B cell (primary cell): ENCODE measurements at regions not wholly inside any gene's neighbourhood (a gene's known extent, or its start where the extent isn't known, plus 50 kb on each side); places are given as distances from the start of the nearest gene placed in this dataset.

Source experiments
- EZH2 ChIP-seq: IDR thresholded peaks from 2 replicates; pipeline ENCODE4 v1.6.1; 2012; ENCODE audit warnings: borderline replicate concordance, low read depth, mild to moderate bottlenecking, moderate library complexity, low read length; ENCODE audit not compliant: insufficient read depth, poor library complexity, severe bottlenecking
- TF ChIP-seq, protein P1 (sequence below): fragments of 200-600 bp; IDR thresholded peaks from one replicate; pipeline ENCODE4 v1.8.0; 2022; ENCODE audit warnings: antibody characterized with exemption, mild to moderate bottlenecking

DNA sequence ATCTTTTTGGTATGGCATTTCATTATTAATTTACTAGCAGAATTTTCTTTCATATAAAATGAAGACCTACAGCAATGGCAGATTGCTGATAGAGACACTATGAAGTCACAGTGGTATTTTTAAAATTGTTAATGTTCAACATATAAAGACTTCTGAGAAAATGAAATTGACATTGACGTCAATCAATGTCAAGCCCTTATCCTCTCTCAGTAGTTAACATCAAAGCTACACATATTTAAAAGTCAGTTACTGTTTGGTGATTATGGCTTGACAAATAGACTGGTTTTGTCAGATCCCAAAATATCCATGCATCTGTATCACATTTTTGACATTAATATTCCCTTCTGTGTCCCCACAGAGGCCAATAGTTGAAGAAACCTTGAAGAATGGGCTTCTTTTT is 1069.1 kb upstream of the SEL1L start:
- TF ChIP-seq, protein P1, sequence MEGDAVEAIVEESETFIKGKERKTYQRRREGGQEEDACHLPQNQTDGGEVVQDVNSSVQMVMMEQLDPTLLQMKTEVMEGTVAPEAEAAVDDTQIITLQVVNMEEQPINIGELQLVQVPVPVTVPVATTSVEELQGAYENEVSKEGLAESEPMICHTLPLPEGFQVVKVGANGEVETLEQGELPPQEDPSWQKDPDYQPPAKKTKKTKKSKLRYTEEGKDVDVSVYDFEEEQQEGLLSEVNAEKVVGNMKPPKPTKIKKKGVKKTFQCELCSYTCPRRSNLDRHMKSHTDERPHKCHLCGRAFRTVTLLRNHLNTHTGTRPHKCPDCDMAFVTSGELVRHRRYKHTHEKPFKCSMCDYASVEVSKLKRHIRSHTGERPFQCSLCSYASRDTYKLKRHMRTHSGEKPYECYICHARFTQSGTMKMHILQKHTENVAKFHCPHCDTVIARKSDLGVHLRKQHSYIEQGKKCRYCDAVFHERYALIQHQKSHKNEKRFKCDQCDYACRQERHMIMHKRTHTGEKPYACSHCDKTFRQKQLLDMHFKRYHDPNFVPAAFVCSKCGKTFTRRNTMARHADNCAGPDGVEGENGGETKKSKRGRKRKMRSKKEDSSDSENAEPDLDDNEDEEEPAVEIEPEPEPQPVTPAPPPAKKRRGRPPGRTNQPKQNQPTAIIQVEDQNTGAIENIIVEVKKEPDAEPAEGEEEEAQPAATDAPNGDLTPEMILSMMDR, result no peak
- TF ChIP-seq EZH2, result no peak
